Neural cell (in vitro differentiated cells): ENCODE measurements at regions not wholly inside any gene's neighbourhood (a gene's known extent, or its start where the extent isn't known, plus 50 kb on each side); places are given as distances from the start of the nearest gene placed in this dataset.

Experiments used
- H2AFZ ChIP-seq: fragments of 200-600, 300-800 bp; sonication (generic), shearing (Covaris generic); 2 replicates; pipeline ENCODE4 v1.6.0; 2014; ENCODE audit warnings: low read depth, mild to moderate bottlenecking, antibody characterized with exemption, low read length, moderate library complexity
- H3F3A ChIP-seq: fragments of 200-600 bp; shearing (Covaris generic); 2 replicates; pipeline ENCODE4 v1.6.1; 2016; ENCODE audit warnings: mild to moderate bottlenecking, moderate library complexity, mixed read lengths, antibody characterized with exemption, low read length; ENCODE audit not compliant: insufficient read depth, poor library complexity, severe bottlenecking
- H3K27ac ChIP-seq: fragments of 200-600, 300-800 bp; sonication (generic), shearing (Covaris generic); 2 replicates; pipeline ENCODE4 v1.5.1; 2014; ENCODE audit warnings: mild to moderate bottlenecking, low read length, moderate library complexity
- H3K27me3 ChIP-seq: fragments of 300-800, 200-600 bp; sonication (generic), shearing (Covaris generic); 2 replicates; pipeline ENCODE4 v1.6.0; 2014; ENCODE audit warnings: mild to moderate bottlenecking, low read depth, low read length, moderate library complexity; ENCODE audit not compliant: insufficient read depth
- H3K36me3 ChIP-seq: fragments of 300-800, 200-600 bp; sonication (generic), shearing (Covaris generic); 2 replicates; pipeline ENCODE4 v1.5.1; 2014; ENCODE audit warnings: mild to moderate bottlenecking, antibody characterized with exemption, low read length, moderate library complexity; ENCODE audit not compliant: insufficient read depth
- H3K4me2 ChIP-seq: fragments of 300-800, 200-600 bp; sonication (generic), shearing (Covaris generic); 2 replicates; pipeline ENCODE4 v1.6.0; 2014; ENCODE audit warnings: mild to moderate bottlenecking, low read length
- H3K4me3 ChIP-seq: fragments of 300-800, 200-600 bp; sonication (generic), shearing (Covaris generic); 2 replicates; pipeline ENCODE4 v1.5.1; 2014; ENCODE audit warnings: mild to moderate bottlenecking, low read length, moderate library complexity
- H3K79me2 ChIP-seq: fragments of 200-600 bp; shearing (Covaris generic); replicated peaks from 2 replicates; pipeline ENCODE4 v1.6.0; 2014; ENCODE audit warnings: mild to moderate bottlenecking, low read length, moderate library complexity; ENCODE audit not compliant: insufficient read depth
- H3K9ac ChIP-seq: fragments of 300-800, 200-600 bp; sonication (generic), shearing (Covaris generic); 2 replicates; pipeline ENCODE4 v1.6.1; 2016; ENCODE audit warnings: mild to moderate bottlenecking, low read length, mixed read lengths
- H3K9me2 ChIP-seq: fragments of 200-600 bp; shearing (Covaris generic); 2 replicates; pipeline ENCODE4 v1.6.1; 2016; ENCODE audit warnings: mild to moderate bottlenecking, low read length, mixed read lengths; ENCODE audit not compliant: insufficient read depth
- H3K9me3 ChIP-seq: fragments of 200-600, 300-800 bp; sonication (generic), shearing (Covaris generic); 2 replicates; pipeline ENCODE4 v1.6.1; 2016; ENCODE audit warnings: mild to moderate bottlenecking, mixed run types, low read length, moderate library complexity, mixed read lengths
- H4K20me1 ChIP-seq: fragments of 200-600 bp; shearing (Covaris generic); 2 replicates; pipeline ENCODE4 v1.6.1; 2016; ENCODE audit warnings: mild to moderate bottlenecking, mixed run types; ENCODE audit not compliant: insufficient read depth
- EP300 ChIP-seq: fragments of 450-650 bp; conservative IDR thresholded peaks from 2 replicates; pipeline ENCODE4 v1.6.1; 2014; ENCODE audit warnings: antibody characterized with exemption, mild to moderate bottlenecking, moderate library complexity; ENCODE audit not compliant: poor library complexity, severe bottlenecking
- EZH2 ChIP-seq: fragments of 200-600, 300-800 bp; shearing (Covaris generic), sonication (generic); IDR thresholded peaks from 2 replicates; pipeline ENCODE4 v1.6.1; 2014; ENCODE audit warnings: antibody characterized with exemption, low read length, borderline replicate concordance, mild to moderate bottlenecking; ENCODE audit not compliant: insufficient read depth, poor library complexity, severe bottlenecking
- MXI1 ChIP-seq: fragments of 450-650 bp; conservative IDR thresholded peaks from 2 replicates; pipeline ENCODE4 v1.6.1; 2014; ENCODE audit warnings: antibody characterized with exemption, mild to moderate bottlenecking; ENCODE audit not compliant: poor library complexity, severe bottlenecking
- POLR2AphosphoS5 ChIP-seq: IDR thresholded peaks from 2 replicates; pipeline ENCODE4 v1.6.1; 2012
- RAD21 ChIP-seq: fragments of 450-650 bp; conservative IDR thresholded peaks from 2 replicates; pipeline ENCODE4 v1.6.1; 2014; ENCODE audit warnings: antibody characterized with exemption, mild to moderate bottlenecking, moderate library complexity
- SMC3 ChIP-seq: fragments of 450-650 bp; conservative IDR thresholded peaks from 2 replicates; pipeline ENCODE4 v1.6.1; 2014; ENCODE audit warnings: antibody characterized with exemption, mild to moderate bottlenecking, moderate library complexity; ENCODE audit not compliant: poor library complexity
- TAF1 ChIP-seq: IDR thresholded peaks from 2 replicates; pipeline ENCODE4 v1.6.1; 2012; ENCODE audit warnings: low read depth
- TF ChIP-seq, protein P1 (sequence below): fragments of 450-650 bp; IDR thresholded peaks from 2 replicates; pipeline ENCODE4 v1.5.1; 2014; ENCODE audit warnings: antibody characterized with exemption, mild to moderate bottlenecking, moderate library complexity; ENCODE audit not compliant: poor library complexity, severe bottlenecking
- TF ChIP-seq, protein P2 (sequence below): IDR thresholded peaks from 2 replicates; pipeline ENCODE4 v1.6.1; 2012; ENCODE audit warnings: borderline replicate concordance

- no peaks in the 10 kb centered on the region for H3F3A ChIP-seq
- TF ChIP-seq POLR2AphosphoS5, result no peak
- TF ChIP-seq, protein P1, sequence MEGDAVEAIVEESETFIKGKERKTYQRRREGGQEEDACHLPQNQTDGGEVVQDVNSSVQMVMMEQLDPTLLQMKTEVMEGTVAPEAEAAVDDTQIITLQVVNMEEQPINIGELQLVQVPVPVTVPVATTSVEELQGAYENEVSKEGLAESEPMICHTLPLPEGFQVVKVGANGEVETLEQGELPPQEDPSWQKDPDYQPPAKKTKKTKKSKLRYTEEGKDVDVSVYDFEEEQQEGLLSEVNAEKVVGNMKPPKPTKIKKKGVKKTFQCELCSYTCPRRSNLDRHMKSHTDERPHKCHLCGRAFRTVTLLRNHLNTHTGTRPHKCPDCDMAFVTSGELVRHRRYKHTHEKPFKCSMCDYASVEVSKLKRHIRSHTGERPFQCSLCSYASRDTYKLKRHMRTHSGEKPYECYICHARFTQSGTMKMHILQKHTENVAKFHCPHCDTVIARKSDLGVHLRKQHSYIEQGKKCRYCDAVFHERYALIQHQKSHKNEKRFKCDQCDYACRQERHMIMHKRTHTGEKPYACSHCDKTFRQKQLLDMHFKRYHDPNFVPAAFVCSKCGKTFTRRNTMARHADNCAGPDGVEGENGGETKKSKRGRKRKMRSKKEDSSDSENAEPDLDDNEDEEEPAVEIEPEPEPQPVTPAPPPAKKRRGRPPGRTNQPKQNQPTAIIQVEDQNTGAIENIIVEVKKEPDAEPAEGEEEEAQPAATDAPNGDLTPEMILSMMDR, result no peak
- TF ChIP-seq MXI1, result no peak
- no peak for TF ChIP-seq EZH2
- TF ChIP-seq EP300, result no peak
- TF ChIP-seq, protein P2, sequence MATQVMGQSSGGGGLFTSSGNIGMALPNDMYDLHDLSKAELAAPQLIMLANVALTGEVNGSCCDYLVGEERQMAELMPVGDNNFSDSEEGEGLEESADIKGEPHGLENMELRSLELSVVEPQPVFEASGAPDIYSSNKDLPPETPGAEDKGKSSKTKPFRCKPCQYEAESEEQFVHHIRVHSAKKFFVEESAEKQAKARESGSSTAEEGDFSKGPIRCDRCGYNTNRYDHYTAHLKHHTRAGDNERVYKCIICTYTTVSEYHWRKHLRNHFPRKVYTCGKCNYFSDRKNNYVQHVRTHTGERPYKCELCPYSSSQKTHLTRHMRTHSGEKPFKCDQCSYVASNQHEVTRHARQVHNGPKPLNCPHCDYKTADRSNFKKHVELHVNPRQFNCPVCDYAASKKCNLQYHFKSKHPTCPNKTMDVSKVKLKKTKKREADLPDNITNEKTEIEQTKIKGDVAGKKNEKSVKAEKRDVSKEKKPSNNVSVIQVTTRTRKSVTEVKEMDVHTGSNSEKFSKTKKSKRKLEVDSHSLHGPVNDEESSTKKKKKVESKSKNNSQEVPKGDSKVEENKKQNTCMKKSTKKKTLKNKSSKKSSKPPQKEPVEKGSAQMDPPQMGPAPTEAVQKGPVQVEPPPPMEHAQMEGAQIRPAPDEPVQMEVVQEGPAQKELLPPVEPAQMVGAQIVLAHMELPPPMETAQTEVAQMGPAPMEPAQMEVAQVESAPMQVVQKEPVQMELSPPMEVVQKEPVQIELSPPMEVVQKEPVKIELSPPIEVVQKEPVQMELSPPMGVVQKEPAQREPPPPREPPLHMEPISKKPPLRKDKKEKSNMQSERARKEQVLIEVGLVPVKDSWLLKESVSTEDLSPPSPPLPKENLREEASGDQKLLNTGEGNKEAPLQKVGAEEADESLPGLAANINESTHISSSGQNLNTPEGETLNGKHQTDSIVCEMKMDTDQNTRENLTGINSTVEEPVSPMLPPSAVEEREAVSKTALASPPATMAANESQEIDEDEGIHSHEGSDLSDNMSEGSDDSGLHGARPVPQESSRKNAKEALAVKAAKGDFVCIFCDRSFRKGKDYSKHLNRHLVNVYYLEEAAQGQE, result no peak
- TF ChIP-seq RAD21, result no peak
- no peak for TF ChIP-seq SMC3
- TF ChIP-seq TAF1, result no peak
- H3K9me2 ChIP-seq, result no peaks in the 10 kb centered on the region
- no peak overlapping the region for H3K4me2 ChIP-seq
- H3K36me3 ChIP-seq, result no peaks in the 10 kb centered on the region
- no peak overlapping the region for H3K4me3 ChIP-seq
- no peak overlapping the region for H3K9ac ChIP-seq
- H3K79me2 ChIP-seq, result no peaks in the 10 kb centered on the region
- H3K27ac ChIP-seq, result no peak overlapping the region
- H2AFZ ChIP-seq, result no peak overlapping the region
- H3K9me3 ChIP-seq, result no peaks in the 10 kb centered on the region
- H4K20me1 ChIP-seq, result no peaks in the 10 kb centered on the region
- no peaks in the 10 kb centered on the region for H3K27me3 ChIP-seq
Measured at GRCh38 chr7:136290351-136290750, 313.2 kb upstream of the MTPN start.

DNA sequence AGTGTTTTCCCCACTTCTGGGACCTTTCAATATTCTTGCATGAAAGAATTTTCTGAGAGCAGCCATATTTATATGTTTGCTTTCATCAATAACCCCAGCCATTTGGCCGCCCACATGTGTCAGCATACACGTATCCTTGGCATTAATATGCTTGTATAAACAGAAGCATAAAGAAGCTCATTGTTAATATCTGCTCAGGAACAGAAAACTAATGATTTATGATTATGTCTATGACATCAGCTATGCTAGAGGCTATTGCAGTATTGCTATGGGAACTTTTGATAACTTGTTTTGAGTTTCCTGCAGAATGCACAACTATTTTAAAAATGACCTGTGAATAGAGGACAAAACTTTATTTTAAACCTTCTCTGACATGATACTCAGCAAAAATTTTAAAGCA is 300.9 kb upstream of the MTPN start:
- H3K27me3 ChIP-seq, result no peaks in the 10 kb centered on the region
- no peaks in the 10 kb centered on the region for H3K9me2 ChIP-seq
- H4K20me1 ChIP-seq, result no peaks in the 10 kb centered on the region
- no peaks in the 10 kb centered on the region for H3F3A ChIP-seq
- no peak overlapping the region for H3K4me2 ChIP-seq
- no peaks in the 10 kb centered on the region for H3K79me2 ChIP-seq
- TF ChIP-seq TAF1 (no peak), EZH2 (no peak), EP300 (no peak), MXI1 (no peak), POLR2AphosphoS5 (no peak), SMC3 (no peak), RAD21 (no peak)
- TF ChIP-seq, protein P1, result no peak
- TF ChIP-seq, protein P2, result no peak
- H3K9me3 ChIP-seq, result no peaks in the 10 kb centered on the region
- H2AFZ ChIP-seq, result no peak overlapping the region
- H3K4me3 ChIP-seq, result no peak overlapping the region
- H3K36me3 ChIP-seq, result no peaks in the 10 kb centered on the region
- no peak overlapping the region for H3K9ac ChIP-seq
- H3K27ac ChIP-seq, result no peak overlapping the region
